Loucy (cell line): ENCODE measurements at regions not wholly inside any gene's neighbourhood (a gene's known extent, or its start where the extent isn't known, plus 50 kb on each side); places are given as distances from the start of the nearest gene placed in this dataset.

ENCODE experiments used
- H2AFZ ChIP-seq: fragments of 200-600 bp; sonication (generic); 2 replicates; pipeline ENCODE4 v1.6.0; 2016; ENCODE audit warnings: antibody characterized with exemption, mild to moderate bottlenecking, low read length, moderate library complexity
- H3F3A ChIP-seq: fragments of 200-600 bp; 2 replicates; pipeline ENCODE4 v1.6.0; 2016; ENCODE audit warnings: antibody characterized with exemption, low read depth, mild to moderate bottlenecking
- H3K27me3 ChIP-seq: fragments of 200-600 bp; sonication (generic); 2 replicates; pipeline ENCODE4 v1.6.1; 2014; ENCODE audit warnings: low read length, mild to moderate bottlenecking; ENCODE audit not compliant: insufficient read depth, poor library complexity, severe bottlenecking
- H3K36me3 ChIP-seq: fragments of 200-600 bp; sonication (generic); 2 replicates; pipeline ENCODE4 v1.6.1; 2016; ENCODE audit warnings: low read length; ENCODE audit not compliant: insufficient read depth
- H3K4me1 ChIP-seq: fragments of 200-600 bp; sonication (generic); 2 replicates; pipeline ENCODE4 v1.5.1; 2014; ENCODE audit warnings: low read length, mild to moderate bottlenecking; ENCODE audit not compliant: insufficient read depth, poor library complexity, severe bottlenecking
- H3K4me2 ChIP-seq: fragments of 200-600 bp; sonication (generic); 2 replicates; pipeline ENCODE4 v1.6.0; 2014; ENCODE audit warnings: antibody characterized with exemption, low read length, low read depth, mild to moderate bottlenecking; ENCODE audit not compliant: poor library complexity, severe bottlenecking
- H3K4me3 ChIP-seq: fragments of 200-600 bp; sonication (generic); 2 replicates; pipeline ENCODE4 v1.5.1; 2014; ENCODE audit warnings: low read length, mild to moderate bottlenecking, mixed read lengths; ENCODE audit not compliant: poor library complexity, severe bottlenecking
- H3K79me2 ChIP-seq: fragments of 200-600 bp; sonication (generic); 2 replicates; pipeline ENCODE4 v1.6.1; 2014; ENCODE audit warnings: low read length; ENCODE audit not compliant: insufficient read depth
- H3K9ac ChIP-seq: fragments of 200-600 bp; sonication (generic); 2 replicates; pipeline ENCODE4 v1.6.0; 2014; ENCODE audit warnings: mild to moderate bottlenecking, low read depth, low read length, moderate library complexity; ENCODE audit not compliant: poor library complexity, severe bottlenecking
- H3K9me2 ChIP-seq: fragments of 200-600 bp; sonication (generic); replicated peaks from 2 replicates; pipeline ENCODE4 v1.6.1; 2016; ENCODE audit warnings: low read depth, low read length, mixed read lengths
- H3K9me3 ChIP-seq: fragments of 200-600 bp; sonication (generic); 2 replicates; pipeline ENCODE4 v1.6.1; 2014; ENCODE audit warnings: mild to moderate bottlenecking, antibody characterized with exemption, low read length, low read depth; ENCODE audit not compliant: insufficient read depth
- H4K20me1 ChIP-seq: fragments of 200-600 bp; sonication (generic); 2 replicates; pipeline ENCODE4 v1.6.0; 2014; ENCODE audit warnings: antibody characterized with exemption, low read length, mild to moderate bottlenecking; ENCODE audit not compliant: insufficient read depth, poor library complexity, severe bottlenecking
- EZH2phosphoT487 ChIP-seq: fragments of 200-600 bp; IDR thresholded peaks from 2 replicates; pipeline ENCODE4 v1.6.1; 2018; ENCODE audit warnings: antibody characterized with exemption, mild to moderate bottlenecking, moderate library complexity, borderline replicate concordance
- TF ChIP-seq, protein P1 (sequence below): fragments of 200-600 bp; sonication (generic); conservative IDR thresholded peaks from 2 replicates; pipeline ENCODE4 v1.5.1; 2014; ENCODE audit warnings: mild to moderate bottlenecking, antibody characterized with exemption, low read length

DNA sequence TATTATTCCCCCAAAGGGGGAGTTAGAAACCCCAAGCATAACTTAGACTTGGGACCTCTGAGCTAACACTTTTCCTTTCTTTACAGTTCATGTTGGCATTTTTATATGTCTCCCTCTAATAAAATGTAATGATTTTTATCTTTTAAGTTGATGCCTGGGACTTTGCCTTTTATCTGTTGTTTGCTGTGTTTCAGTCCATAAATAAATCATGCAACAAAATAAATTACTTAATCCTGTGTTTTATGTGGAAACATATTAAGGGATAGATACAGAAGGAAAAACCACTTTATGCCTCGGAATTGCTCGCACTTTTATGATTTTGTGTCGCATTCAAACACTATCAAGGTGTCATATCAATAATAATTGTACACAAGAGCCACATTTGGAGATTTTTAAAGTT lies 93.7 kb upstream of the TBC1D5 start:
- Histone ChIP-seq H3K4me1 (no peaks in the 10 kb centered on the region), H3K79me2 (no peaks in the 10 kb centered on the region), H3K9me3 (no peaks in the 10 kb centered on the region), H4K20me1 (no peaks in the 10 kb centered on the region), H3K9me2 (no peaks in the 10 kb centered on the region), H3K27me3 (no peaks in the 10 kb centered on the region), H3K4me3 (no peak overlapping the region), H3F3A (no peaks in the 10 kb centered on the region), H3K9ac (no peak overlapping the region), H2AFZ (no peak overlapping the region), H3K4me2 (no peak overlapping the region), H3K36me3 (no peaks in the 10 kb centered on the region)
- no peak for TF ChIP-seq EZH2phosphoT487

- Histone ChIP-seq H3K4me1 (no peaks in the 10 kb centered on the region), H3K4me3 (no peak overlapping the region), H3K9me2 (no peaks in the 10 kb centered on the region), H3K9ac (no peak overlapping the region), H3K27me3 (no peaks in the 10 kb centered on the region), H2AFZ (no peak overlapping the region), H4K20me1 (no peaks in the 10 kb centered on the region), H3K4me2 (no peak overlapping the region), H3K9me3 (no peaks in the 10 kb centered on the region), H3K79me2 (no peaks in the 10 kb centered on the region), H3F3A (no peaks in the 10 kb centered on the region), H3K36me3 (no peaks in the 10 kb centered on the region)
- TF ChIP-seq, protein P1, sequence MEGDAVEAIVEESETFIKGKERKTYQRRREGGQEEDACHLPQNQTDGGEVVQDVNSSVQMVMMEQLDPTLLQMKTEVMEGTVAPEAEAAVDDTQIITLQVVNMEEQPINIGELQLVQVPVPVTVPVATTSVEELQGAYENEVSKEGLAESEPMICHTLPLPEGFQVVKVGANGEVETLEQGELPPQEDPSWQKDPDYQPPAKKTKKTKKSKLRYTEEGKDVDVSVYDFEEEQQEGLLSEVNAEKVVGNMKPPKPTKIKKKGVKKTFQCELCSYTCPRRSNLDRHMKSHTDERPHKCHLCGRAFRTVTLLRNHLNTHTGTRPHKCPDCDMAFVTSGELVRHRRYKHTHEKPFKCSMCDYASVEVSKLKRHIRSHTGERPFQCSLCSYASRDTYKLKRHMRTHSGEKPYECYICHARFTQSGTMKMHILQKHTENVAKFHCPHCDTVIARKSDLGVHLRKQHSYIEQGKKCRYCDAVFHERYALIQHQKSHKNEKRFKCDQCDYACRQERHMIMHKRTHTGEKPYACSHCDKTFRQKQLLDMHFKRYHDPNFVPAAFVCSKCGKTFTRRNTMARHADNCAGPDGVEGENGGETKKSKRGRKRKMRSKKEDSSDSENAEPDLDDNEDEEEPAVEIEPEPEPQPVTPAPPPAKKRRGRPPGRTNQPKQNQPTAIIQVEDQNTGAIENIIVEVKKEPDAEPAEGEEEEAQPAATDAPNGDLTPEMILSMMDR, result no peak
- TF ChIP-seq EZH2phosphoT487, result no peak
Measured at GRCh38 chr3:17833786-17834559, 91.5 kb upstream of the TBC1D5 start.

- H3K9me2 ChIP-seq, result no peaks in the 10 kb centered on the region
- H4K20me1 ChIP-seq, result no peaks in the 10 kb centered on the region
- H3K9ac ChIP-seq, result no peak overlapping the region
- H3K27me3 ChIP-seq, result no peaks in the 10 kb centered on the region
- no peaks in the 10 kb centered on the region for H3K4me1 ChIP-seq
- no peak overlapping the region for H3K4me2 ChIP-seq
- no peaks in the 10 kb centered on the region for H3K79me2 ChIP-seq
- no peak overlapping the region for H2AFZ ChIP-seq
- no peaks in the 10 kb centered on the region for H3F3A ChIP-seq
- H3K9me3 ChIP-seq, result no peaks in the 10 kb centered on the region
- no peaks in the 10 kb centered on the region for H3K36me3 ChIP-seq
- no peak overlapping the region for H3K4me3 ChIP-seq
- no peak for TF ChIP-seq EZH2phosphoT487
- TF ChIP-seq, protein P1, result no peak
Measured at GRCh38 chr3:17832016-17832415, 89.6 kb upstream of the TBC1D5 start.

DNA sequence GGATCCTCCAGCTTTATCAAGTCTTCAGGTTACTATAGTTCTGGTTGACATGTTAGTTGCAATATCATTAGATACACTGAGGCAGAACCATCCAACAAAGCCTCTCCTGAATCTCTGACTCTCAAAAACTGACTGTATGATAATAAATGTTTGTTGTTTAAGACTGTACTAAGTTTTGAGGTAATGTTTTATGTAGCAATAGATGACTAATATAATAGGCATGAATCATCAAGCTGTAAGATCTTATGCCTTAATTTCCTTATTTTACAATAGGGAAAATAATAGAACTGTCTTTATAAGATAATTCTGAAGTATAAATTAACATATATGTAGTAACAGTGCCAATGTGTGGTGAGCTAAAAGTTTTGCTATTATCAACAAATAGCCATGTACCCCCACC lies 88.9 kb upstream of the TBC1D5 start:
- no peak overlapping the region for H2AFZ ChIP-seq
- no peaks in the 10 kb centered on the region for H3K9me2 ChIP-seq
- H3K27me3 ChIP-seq, result no peaks in the 10 kb centered on the region
- no peaks in the 10 kb centered on the region for H3K4me1 ChIP-seq
- H3K9ac ChIP-seq, result no peak overlapping the region
- no peaks in the 10 kb centered on the region for H4K20me1 ChIP-seq
- H3K9me3 ChIP-seq, result no peaks in the 10 kb centered on the region
- no peak overlapping the region for H3K4me2 ChIP-seq
- no peak for TF ChIP-seq EZH2phosphoT487
- TF ChIP-seq, protein P1, result no peak
- no peaks in the 10 kb centered on the region for H3K36me3 ChIP-seq
- no peaks in the 10 kb centered on the region for H3K79me2 ChIP-seq
- no peak overlapping the region for H3K4me3 ChIP-seq
- H3F3A ChIP-seq, result no peaks in the 10 kb centered on the region
